GM23338 (cell line): ENCODE measurements at regions not wholly inside any gene's neighbourhood (a gene's known extent, or its start where the extent isn't known, plus 50 kb on each side); places are given as distances from the start of the nearest gene placed in this dataset.

Source experiments
- ATAC-seq: fragments of 200-7000 bp; cut with Tn5 transposase; 3 replicates; pipeline ENCODE4 v1.9.1; 2020
- DNase-seq: peaks from one replicate; pipeline ENCODE4 v3.0.0-alpha.2; 2015; ENCODE audit warnings: low spot score
- H2AFZ ChIP-seq: fragments of 200-600 bp; sonication (generic); 2 replicates; pipeline ENCODE4 v1.8.0; 2016; ENCODE audit warnings: antibody characterized with exemption, mild to moderate bottlenecking, moderate library complexity
- H3F3A ChIP-seq: fragments of 200-600 bp; sonication (generic); replicated peaks from 2 replicates; pipeline ENCODE4 v1.8.0; 2017; ENCODE audit warnings: antibody characterized with exemption, mixed run types, low read depth
- H3K27ac ChIP-seq: fragments of 200-600 bp; sonication (generic); 2 replicates; pipeline ENCODE4 v1.6.1; 2016; ENCODE audit warnings: low read depth
- H3K27me3 ChIP-seq: fragments of 200-600 bp; sonication (generic); 2 replicates; pipeline ENCODE4 v1.8.0; 2016; ENCODE audit warnings: mild to moderate bottlenecking, mixed run types, moderate library complexity; ENCODE audit not compliant: insufficient read depth
- H3K36me3 ChIP-seq: fragments of 200-600 bp; sonication (generic); 2 replicates; pipeline ENCODE4 v1.8.0; 2016; ENCODE audit warnings: mild to moderate bottlenecking; ENCODE audit not compliant: insufficient read depth
- H3K4me1 ChIP-seq: fragments of 200-600 bp; sonication (generic); 2 replicates; pipeline ENCODE4 v1.8.0; 2016; ENCODE audit warnings: mild to moderate bottlenecking, moderate library complexity; ENCODE audit not compliant: insufficient read depth
- H3K4me2 ChIP-seq: fragments of 200-600 bp; sonication (generic); 2 replicates; pipeline ENCODE4 v1.7.1; 2017; ENCODE audit warnings: mixed run types
- H3K4me3 ChIP-seq: fragments of 200-600 bp; sonication (generic); 2 replicates; pipeline ENCODE4 v1.6.1; 2016; ENCODE audit warnings: mixed run types
- H3K79me2 ChIP-seq: fragments of 200-600 bp; sonication (generic); replicated peaks from 2 replicates; pipeline ENCODE4 v1.8.0; 2017; ENCODE audit warnings: mild to moderate bottlenecking; ENCODE audit not compliant: insufficient read depth
- H3K9me2 ChIP-seq: fragments of 200-600 bp; sonication (generic); 2 replicates; pipeline ENCODE4 v1.8.0; 2017; ENCODE audit not compliant: insufficient read depth
- H4K20me1 ChIP-seq: fragments of 200-600 bp; sonication (generic); replicated peaks from 2 replicates; pipeline ENCODE4 v1.8.0; 2017; ENCODE audit warnings: mild to moderate bottlenecking; ENCODE audit not compliant: insufficient read depth
- H3K27ac Mint-ChIP-seq: 2 replicates; pipeline ENCODE4 v1.8.0; 2020; ENCODE audit warnings: inconsistent platforms, mild to moderate bottlenecking, moderate library complexity, mixed read lengths
- H3K27me3 Mint-ChIP-seq: 3 replicates; pipeline ENCODE4 v1.8.0; 2022; ENCODE audit warnings: low read depth, mild to moderate bottlenecking, moderate library complexity, mixed read lengths, inconsistent platforms; ENCODE audit not compliant: insufficient read depth, poor library complexity
- H3K36me3 Mint-ChIP-seq: 3 replicates; pipeline ENCODE4 v1.8.0; 2021; ENCODE audit warnings: low read depth, mild to moderate bottlenecking, inconsistent platforms, moderate library complexity, mixed read lengths
- H3K4me1 Mint-ChIP-seq: 3 replicates; pipeline ENCODE4 v1.8.0; 2020; ENCODE audit warnings: mild to moderate bottlenecking, inconsistent platforms, mixed read lengths
- H3K4me3 Mint-ChIP-seq: 3 replicates; pipeline ENCODE4 v1.8.0; 2021; ENCODE audit warnings: moderate library complexity, mild to moderate bottlenecking, inconsistent platforms, mixed read lengths
- H3K9me3 Mint-ChIP-seq: 3 replicates; pipeline ENCODE4 v1.8.0; 2020; ENCODE audit warnings: moderate library complexity, mild to moderate bottlenecking, inconsistent platforms, mixed read lengths
- CREB1 ChIP-seq: fragments of 250-450 bp; sonication (Bioruptor Pico); IDR thresholded peaks from 2 replicates; pipeline ENCODE4 v1.5.0; 2020; ENCODE audit warnings: low read depth, mild to moderate bottlenecking, moderate library complexity
- EZH2 ChIP-seq: fragments of 200-600 bp; sonication (generic); IDR thresholded peaks from one replicate; pipeline ENCODE4 v1.8.0; 2017; ENCODE audit warnings: antibody characterized with exemption, mild to moderate bottlenecking, low read depth; ENCODE audit not compliant: unreplicated experiment
- STAT1 ChIP-seq: IDR thresholded peaks from one replicate; pipeline ENCODE4 v1.6.1; 2016; ENCODE audit warnings: antibody characterized with exemption; ENCODE audit not compliant: unreplicated experiment
- ZNF114 ChIP-seq: fragments of 250-450 bp; sonication (Bioruptor Pico); IDR thresholded peaks from 2 replicates; pipeline ENCODE4 v1.5.0; 2020; ENCODE audit warnings: mild to moderate bottlenecking, moderate library complexity
- ZNF462 ChIP-seq: fragments of 250-450 bp; sonication (Bioruptor Pico); IDR thresholded peaks from 2 replicates; pipeline ENCODE4 v1.5.0; 2020; ENCODE audit warnings: mild to moderate bottlenecking, moderate library complexity

- no peak for TF ChIP-seq ZNF462 (CRISPR knock-in tag)
- no peak for TF ChIP-seq CREB1
- TF ChIP-seq STAT1, result no peak
- TF ChIP-seq EZH2, result no peak
Measured at GRCh38 chr3:102105193-102105592, 255.9 kb downstream of the NFKBIZ start (continued).

- Mint-ChIP-seq H3K4me1 (peaks cover 5% of the 10 kb centered on the region; the same call in 2 of the 3 replicates), H3K9me3 (peaks cover 17% of the 10 kb centered on the region; the same call in 2 of the 3 replicates), H3K4me3 (no peak overlapping the region), H3K36me3 (peaks cover 2% of the 10 kb centered on the region; the same call in 2 of the 3 replicates), H3K27ac (no peak overlapping the region), H3K27me3 (no peaks in the 10 kb centered on the region)
- H2AFZ ChIP-seq, result no peak overlapping the region
- TF ChIP-seq ZNF114 (CRISPR knock-in tag) (no peak), EZH2 (no peak)
- no peak overlapping the region for H3K4me3 ChIP-seq
- H3K27me3 ChIP-seq, result no peaks in the 10 kb centered on the region
- no peaks in the 10 kb centered on the region for H3K9me2 ChIP-seq
- H3K36me3 ChIP-seq, result no peaks in the 10 kb centered on the region; the same call in 1 of the 2 replicates
- no peak for DNase-seq
- no peak overlapping the region for H3K4me2 ChIP-seq
- no peak overlapping the region for H3K27ac ChIP-seq
- no peaks in the 10 kb centered on the region for H3K4me1 ChIP-seq
- no peaks in the 10 kb centered on the region for H4K20me1 ChIP-seq
- no peak for ATAC-seq
- H3F3A ChIP-seq, result no peaks in the 10 kb centered on the region
- no peaks in the 10 kb centered on the region for H3K79me2 ChIP-seq
Measured at GRCh38 chr3:102106416-102107097, 257.2 kb downstream of the NFKBIZ start.
